ENCODE measurements at regions not wholly inside any gene's neighbourhood (a gene's known extent, or its start where the extent isn't known, plus 50 kb on each side); places are given as distances from the start of the nearest gene placed in this dataset.

GRCh38 chr6:19142275-19142674 lies 694.9 kb upstream of the ID4 start:
- FAIRE-seq (no peak), DNase-seq (ENCODE audit: low read depth in 1 of 2, low spot score in 2 of 2) (no peak)
- Histone ChIP-seq H2BK15ac (ENCODE audit: low read length) (no peak overlapping the region), H3K56ac (replicated peaks; ENCODE audit: insufficient read length, low read depth, low read length) (no peak overlapping the region), H3K4ac (replicated peaks; ENCODE audit: insufficient read length, low read depth, low read length) (no peak overlapping the region), H3K36me3 (ENCODE audit: control insufficient read depth in 2 of 4, insufficient read depth in 4 of 4, low read length in 3 of 4) (no peaks in the 10 kb centered on the region), H4K5ac (ENCODE audit: insufficient read length, low read depth, low read length) (no peak overlapping the region), H2AFZ (ENCODE audit: low read length) (peak overlapping the region; percentile 38; the same call in 1 of the 2 replicates), H3K9me3 (ENCODE audit: insufficient read depth in 2 of 2, low read depth in 1 of 2, low read length in 1 of 2) (no peaks in the 10 kb centered on the region), H3K14ac (ENCODE audit: insufficient read length) (no peak overlapping the region), H3K23ac (ENCODE audit: insufficient read length) (no peak overlapping the region), H3K27me3 (replicated peaks in 1 of 4; ENCODE audit: control insufficient read depth in 3 of 4, extremely low read depth in 1 of 4, insufficient read depth in 3 of 4, low read length in 3 of 4) (no peaks in the 10 kb centered on the region), H4K91ac (replicated peaks; ENCODE audit: insufficient read length, low read length) (no peak overlapping the region), H3K27ac (ENCODE audit: low read depth, low read length) (no peak overlapping the region), H4K20me1 (replicated peaks in 1 of 2; ENCODE audit: control insufficient read depth in 1 of 2, insufficient read depth in 2 of 2, low read length in 2 of 2) (no peaks in the 10 kb centered on the region), H3K18ac (ENCODE audit: extremely low read depth, low read length) (no peak overlapping the region), H3K79me1 (ENCODE audit: low read depth, low read length) (no peaks in the 10 kb centered on the region), H3K23me2 (ENCODE audit: low read depth, low read length) (no peaks in the 10 kb centered on the region), H2BK5ac (ENCODE audit: low read depth, low read length) (no peak overlapping the region), H4K8ac (ENCODE audit: extremely low read depth, insufficient read depth, low read length) (no peak overlapping the region), H3K79me2 (ENCODE audit: control insufficient read depth in 1 of 2, insufficient read depth in 2 of 2, low read length in 2 of 2) (no peaks in the 10 kb centered on the region), H2BK120ac (replicated peaks; ENCODE audit: low read depth, low read length) (no peak overlapping the region), H3K4me1 (replicated peaks in 1 of 4; ENCODE audit: control insufficient read depth in 3 of 4, insufficient read depth in 4 of 4, low read length in 3 of 4) (peaks cover 0 to 3% (median 0%) of the 10 kb centered on the region in 4 experiments; a peak in 2 of 7 replicates), H2BK12ac (ENCODE audit: low read depth, low read length) (no peak overlapping the region), H3K9ac (replicated peaks in 1 of 4; ENCODE audit: extremely low read depth in 1 of 4, low read depth in 3 of 4, low read length in 3 of 4) (no peak overlapping the region), H2AK5ac (ENCODE audit: low read depth, low read length) (no peak overlapping the region), H3K4me3 (ENCODE audit: extremely low read depth in 1 of 4, insufficient read depth in 2 of 4, low read depth in 3 of 4, low read length in 4 of 4) (no peak overlapping the region), H2BK20ac (ENCODE audit: low read length) (no peak overlapping the region), H3K4me2 (ENCODE audit: insufficient read depth in 1 of 2, low read depth in 2 of 2, low read length in 2 of 2) (no peak overlapping the region)
- TF ChIP-seq KDM4A (IDR thresholded peaks at IDR 0.05; ENCODE audit: low read depth, low read length, severe bottlenecking), result no peak
- TF ChIP-seq NRF1 (IDR thresholded peaks at IDR 0.05; ENCODE audit: low read depth, low read length), result no peak
- no peak for TF ChIP-seq CREB1 (IDR thresholded peaks at IDR 0.05)
- 92% methylated on average over 5 of the region's 5 CpGs; no CpG with 5 or more reads in 1 of the 2 experiments for WGBS, 2 experiments (ENCODE audit: extremely low coverage in 1 of 2, insufficient coverage in 1 of 2, insufficient read length in 1 of 2, insufficient replicate concordance in 2 of 2, low coverage in 1 of 2, low lambda C conversion rate in 2 of 2, missing lambda C conversion rate in 1 of 2)
- ChIA-PET CTCF (ENCODE audit: partially characterized antibody) (no interaction called here), POLR2A (ENCODE audit: partially characterized antibody) (no interaction called here)

All from H1 (cell line).